ENCODE measurements at regions not wholly inside any gene's neighbourhood (a gene's known extent, or its start where the extent isn't known, plus 50 kb on each side); places are given as distances from the start of the nearest gene placed in this dataset.

- ATAC-seq: no peak
- H3K9ac ChIP-seq (ENCODE audit: control insufficient read depth, insufficient read depth, low read length): no peak overlapping the region
- DNase-seq (ENCODE audit: low read depth, low spot score): no peak
- BruUV-seq (replicated peaks): no TSS peak
- no peak for FAIRE-seq
- no peaks in the 10 kb centered on the region for H4K20me1 ChIP-seq (ENCODE audit: control insufficient read depth, insufficient read depth)
- no peaks in the 10 kb centered on the region for H3K27me3 ChIP-seq (replicated peaks in 1 of 2; ENCODE audit: control insufficient read depth in 2 of 2, insufficient read depth in 2 of 2, low read length in 1 of 2)
- H3K36me3 ChIP-seq (ENCODE audit: control insufficient read depth in 2 of 2, insufficient read depth in 2 of 2, low read length in 1 of 2): no peaks in the 10 kb centered on the region
- H3K9me3 ChIP-seq (replicated peaks; ENCODE audit: control insufficient read depth, insufficient read depth, low read length): no peaks in the 10 kb centered on the region
- ChIA-PET SMC1A (ENCODE audit: uncharacterized antibody, unreplicated experiment) (no interaction called here), RAD21 (ENCODE audit: unreplicated experiment) (no interaction called here), CTCF (no interaction called here), POLR2A (no interaction called here)
- H3K4me3 ChIP-seq: no peak overlapping the region
- no peaks in the 10 kb centered on the region for H3K4me1 ChIP-seq (ENCODE audit: control insufficient read depth, insufficient read depth, low read length)
- no peak for TF ChIP-seq CUX1 (IDR thresholded peaks at IDR 0.05; ENCODE audit: insufficient replicate concordance, low read depth, low read length)
- no peak for TF ChIP-seq GABPA (IDR thresholded peaks at IDR 0.05; ENCODE audit: low read depth)
- TF ChIP-seq BMI1 (IDR thresholded peaks at IDR 0.05; ENCODE audit: borderline replicate concordance): no peak
- no peak for TF ChIP-seq ZBTB40 (IDR thresholded peaks at IDR 0.05; ENCODE audit: borderline replicate concordance)
- TF ChIP-seq, protein P1, sequence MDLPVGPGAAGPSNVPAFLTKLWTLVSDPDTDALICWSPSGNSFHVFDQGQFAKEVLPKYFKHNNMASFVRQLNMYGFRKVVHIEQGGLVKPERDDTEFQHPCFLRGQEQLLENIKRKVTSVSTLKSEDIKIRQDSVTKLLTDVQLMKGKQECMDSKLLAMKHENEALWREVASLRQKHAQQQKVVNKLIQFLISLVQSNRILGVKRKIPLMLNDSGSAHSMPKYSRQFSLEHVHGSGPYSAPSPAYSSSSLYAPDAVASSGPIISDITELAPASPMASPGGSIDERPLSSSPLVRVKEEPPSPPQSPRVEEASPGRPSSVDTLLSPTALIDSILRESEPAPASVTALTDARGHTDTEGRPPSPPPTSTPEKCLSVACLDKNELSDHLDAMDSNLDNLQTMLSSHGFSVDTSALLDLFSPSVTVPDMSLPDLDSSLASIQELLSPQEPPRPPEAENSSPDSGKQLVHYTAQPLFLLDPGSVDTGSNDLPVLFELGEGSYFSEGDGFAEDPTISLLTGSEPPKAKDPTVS (IDR thresholded peaks at IDR 0.05; ENCODE audit: low read depth, low read length): no peak
- TF ChIP-seq KLF5 (IDR thresholded peaks at IDR 0.05; ENCODE audit: partially characterized antibody): no peak
- no peak for TF ChIP-seq YBX1 (IDR thresholded peaks at IDR 0.05)
- TF ChIP-seq SREBF1 (IDR thresholded peaks at IDR 0.05; ENCODE audit: low read length): no peak
- no peak for TF ChIP-seq ZZZ3 (IDR thresholded peaks at IDR 0.05; ENCODE audit: control insufficient read depth, insufficient read length, low read depth)
- no peak for TF ChIP-seq TCF7 (IDR thresholded peaks at IDR 0.05; ENCODE audit: borderline replicate concordance)
- TF ChIP-seq RELA (IDR thresholded peaks at IDR 0.05; ENCODE audit: borderline replicate concordance, partially characterized antibody): no peak
- TF ChIP-seq ATF3 (IDR thresholded peaks at IDR 0.05; ENCODE audit: borderline replicate concordance, extremely low read depth, low read depth, low read length): no peak
- TF ChIP-seq SREBF2 (IDR thresholded peaks at IDR 0.05; ENCODE audit: low read length): no peak
- no peak for TF ChIP-seq ZNF217 (IDR thresholded peaks at IDR 0.05)
- no peak for TF ChIP-seq RFX5 (IDR thresholded peaks at IDR 0.05; ENCODE audit: low read depth, low read length)
- no peak for TF ChIP-seq NFYA (IDR thresholded peaks at IDR 0.05; ENCODE audit: borderline replicate concordance, low read depth, low read length)
- in situ Hi-C loops (cut with MboI) (no loop called here), intact Hi-C loops (cut with micrococcal nuclease; ENCODE audit: unreplicated experiment) (no loop called here)
- H3K27ac ChIP-seq (ENCODE audit: control insufficient read depth, insufficient read depth): no peak overlapping the region
- no peaks in the 10 kb centered on the region for H3K79me2 ChIP-seq (ENCODE audit: control insufficient read depth, insufficient read depth, low read length)
- no peak overlapping the region for H3K4me2 ChIP-seq (ENCODE audit: control insufficient read depth, insufficient read depth)
- no peak overlapping the region for H2AFZ ChIP-seq (ENCODE audit: control insufficient read depth, low read depth, low read length)
Observed at GRCh38 chr11:105226091-105226490, 86.5 kb upstream of the CARD18 start.

Measured in GM12878 (cell line).